SHP77 treated with DMSO at 0.1 percent for 48 hours (cell line): ENCODE measurements at regions not wholly inside any gene's neighbourhood (a gene's known extent, or its start where the extent isn't known, plus 50 kb on each side); places are given as distances from the start of the nearest gene placed in this dataset.

Source experiments
- DNase-seq: peaks from one replicate; lab custom pipeline; 2025; lab: John Stamatoyannopoulos, UW

- DNase-seq, result no peak
Measured at GRCh38 chr4:138964716-138965426, 50.7 kb upstream of the NOCT start.

DNA sequence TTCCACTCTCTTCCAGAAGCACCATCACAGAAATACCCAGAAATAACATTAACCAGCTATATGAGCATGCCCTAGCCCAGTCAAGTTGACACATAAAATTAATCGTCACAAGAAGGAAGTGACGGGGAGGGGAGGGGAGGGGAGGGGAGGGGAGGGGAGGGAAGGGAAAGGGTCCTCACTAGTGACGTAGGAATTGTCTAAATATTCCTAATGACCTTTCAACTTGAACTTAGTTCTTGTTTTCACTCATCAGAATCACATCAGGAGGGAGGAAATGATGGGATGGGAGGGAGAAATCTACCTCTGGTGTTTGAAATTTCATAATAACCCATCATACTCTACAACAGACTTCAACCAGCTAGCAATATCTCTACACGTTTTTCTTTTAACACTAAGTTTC lies 52.2 kb upstream of the NOCT start:
- DNase-seq, result no peak

GRCh38 chr4:138961664-138962063 lies 53.9 kb upstream of the NOCT start:
- DNase-seq, result no peak

DNA sequence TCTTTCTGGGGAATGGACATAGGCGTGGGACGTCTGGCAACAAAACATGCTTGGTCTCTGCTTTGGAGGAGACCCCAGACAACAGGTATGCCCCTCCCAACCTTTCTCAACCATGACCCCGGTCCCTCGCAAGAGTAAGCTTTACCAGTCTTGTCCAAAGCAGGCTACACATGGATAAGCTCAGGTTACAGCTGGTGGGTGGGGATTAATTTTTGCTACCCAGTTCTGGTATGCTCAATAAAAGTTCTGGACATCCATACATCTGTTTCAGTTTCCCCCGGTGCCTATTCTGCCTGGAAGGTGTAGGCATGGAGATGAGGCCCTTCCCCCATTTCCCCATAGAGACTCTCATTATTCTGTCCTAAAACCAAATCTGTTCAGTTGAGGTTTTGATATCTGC lies 54.5 kb upstream of the NOCT start:
- DNase-seq, result no peak

GRCh38 chr4:138960175-138960710 lies 55.3 kb upstream of the NOCT start:
- DNase-seq, result no peak

DNA sequence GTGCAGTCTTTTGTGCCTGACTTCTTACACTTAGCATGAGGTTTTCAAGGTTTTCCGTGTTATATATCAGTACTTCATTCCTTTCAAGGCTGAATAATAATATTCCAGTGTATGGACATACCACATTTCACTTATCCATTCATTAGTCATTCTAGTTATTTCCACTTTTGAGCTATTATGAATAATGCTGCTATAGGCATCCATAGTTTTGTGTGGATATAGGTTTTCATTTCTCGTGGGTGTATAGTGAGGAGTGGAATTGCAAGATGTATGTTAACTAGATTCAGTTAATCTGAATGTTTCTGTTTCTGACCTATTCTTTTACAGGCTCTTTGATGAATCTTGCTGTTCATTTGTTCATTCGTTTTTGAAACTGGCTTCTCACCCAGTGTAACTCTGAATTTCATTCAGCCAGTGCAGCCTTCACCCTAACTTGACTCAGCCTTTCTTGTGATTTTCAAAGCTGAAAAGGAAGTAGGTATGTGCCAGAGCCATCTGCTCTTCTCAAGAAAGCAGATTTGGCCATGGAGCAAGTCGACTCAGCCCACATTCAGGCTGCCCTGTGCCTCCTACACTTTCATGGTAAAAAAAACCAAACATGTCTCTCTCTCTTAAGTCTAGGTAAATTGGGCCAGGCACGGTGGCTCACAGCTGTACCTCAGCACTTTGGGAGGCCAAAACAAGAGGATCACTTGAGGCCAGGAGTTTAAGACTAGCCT lies 56.3 kb upstream of the NOCT start:
- DNase-seq, result no peak

DNA sequence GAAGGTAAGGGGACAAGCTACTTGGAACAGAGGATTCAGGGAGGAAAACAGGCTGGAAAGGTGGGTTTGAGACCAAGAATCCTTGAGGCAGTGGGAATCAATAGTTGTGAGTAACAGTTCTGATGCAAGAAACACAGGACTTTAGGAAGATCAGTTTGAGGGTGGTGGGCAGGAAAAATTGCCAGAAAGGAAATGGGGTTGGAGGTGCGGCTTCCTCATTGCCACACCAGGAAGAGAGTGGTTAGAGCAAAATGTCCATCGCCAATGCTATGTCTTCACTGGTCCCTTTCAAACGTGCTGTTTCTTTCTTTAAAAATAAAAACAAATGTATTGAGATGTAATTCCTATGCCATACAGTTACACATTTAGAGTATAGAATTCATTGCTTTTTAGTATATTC lies 57.1 kb upstream of the NOCT start:
- no peak for DNase-seq

DNA sequence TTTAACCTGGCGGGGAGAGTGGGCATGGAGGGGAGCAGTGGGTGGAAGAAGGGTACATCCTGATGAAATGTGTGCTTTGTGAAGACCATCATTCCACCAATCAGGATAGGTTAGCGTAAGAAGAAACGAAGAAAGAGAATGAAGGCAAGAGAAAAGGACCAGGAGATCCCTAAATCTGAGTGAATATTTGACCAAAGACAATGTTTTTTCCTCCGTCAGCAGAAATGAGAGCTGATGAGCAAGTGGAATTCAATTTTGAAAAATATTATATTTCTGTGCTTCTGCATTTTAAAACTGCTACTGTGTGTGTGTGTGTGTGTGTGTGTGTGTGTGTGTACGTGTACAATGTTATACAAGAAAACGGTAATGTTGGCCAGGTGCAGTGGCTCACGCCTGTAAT lies 58.3 kb upstream of the NOCT start:
- no peak for DNase-seq

DNA sequence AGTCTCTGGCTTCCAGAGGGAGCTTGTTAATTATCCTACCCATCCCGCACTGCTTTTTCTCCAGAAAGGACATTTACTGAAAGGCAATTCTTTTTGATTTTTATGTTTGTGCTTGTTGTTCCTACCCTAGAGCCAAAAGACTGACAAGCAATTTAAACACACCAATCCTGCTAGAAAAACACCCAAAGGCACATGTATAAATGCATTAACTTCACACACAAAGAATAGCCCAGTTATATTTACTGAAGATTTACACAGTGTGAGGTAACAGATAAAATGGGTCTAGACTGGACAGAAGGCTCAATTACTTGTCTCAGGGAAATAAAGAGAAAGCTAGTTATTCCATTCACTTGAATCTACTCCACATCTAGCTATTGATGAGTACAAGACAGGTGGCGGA lies 61.2 kb upstream of the NOCT start:
- no peak for DNase-seq

- DNase-seq, result no peak
Measured at GRCh38 chr4:138953961-138954371, 61.6 kb upstream of the NOCT start.

GRCh38 chr4:138952411-138952810 lies 63.2 kb upstream of the NOCT start:
- no peak for DNase-seq

DNA sequence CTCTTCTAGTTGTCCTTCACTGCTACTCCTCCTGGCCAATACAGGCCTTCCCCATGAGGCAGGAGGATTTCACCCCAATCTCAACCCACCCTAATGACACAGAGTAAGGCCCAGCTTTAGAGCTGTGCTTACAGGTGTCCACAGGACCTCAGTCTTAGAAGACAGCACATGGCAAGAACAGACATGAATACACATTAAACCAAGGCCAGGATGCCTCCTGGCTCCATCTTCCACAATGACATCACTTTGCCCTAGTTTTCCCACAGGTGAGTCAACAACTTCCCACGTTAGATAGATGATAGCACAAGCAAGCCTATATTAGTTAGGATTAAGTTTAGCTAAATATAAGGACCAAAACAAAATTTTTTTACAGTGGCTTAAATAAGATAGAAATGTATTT lies 63.8 kb upstream of the NOCT start:
- no peak for DNase-seq

DNA sequence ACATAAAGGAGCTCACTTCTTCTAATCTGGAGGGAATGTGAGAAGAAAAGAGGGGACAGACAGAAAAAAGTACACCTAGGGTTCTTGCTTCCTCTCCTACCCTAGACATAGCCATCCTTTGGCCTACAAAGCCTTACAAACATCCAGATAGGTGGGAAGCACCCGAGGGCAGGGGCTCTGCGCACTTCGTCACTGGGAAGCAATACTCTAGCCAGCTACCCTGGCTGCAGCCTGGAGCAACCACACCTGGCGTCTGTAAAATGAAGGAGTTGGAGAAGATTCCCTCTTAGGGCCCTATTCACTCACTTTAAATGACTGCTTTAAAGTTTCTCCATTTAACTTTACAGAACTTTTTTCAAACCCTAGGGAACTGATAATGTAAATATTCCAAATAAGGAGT lies 65.7 kb upstream of the NOCT start:
- DNase-seq, result no peak

DNA sequence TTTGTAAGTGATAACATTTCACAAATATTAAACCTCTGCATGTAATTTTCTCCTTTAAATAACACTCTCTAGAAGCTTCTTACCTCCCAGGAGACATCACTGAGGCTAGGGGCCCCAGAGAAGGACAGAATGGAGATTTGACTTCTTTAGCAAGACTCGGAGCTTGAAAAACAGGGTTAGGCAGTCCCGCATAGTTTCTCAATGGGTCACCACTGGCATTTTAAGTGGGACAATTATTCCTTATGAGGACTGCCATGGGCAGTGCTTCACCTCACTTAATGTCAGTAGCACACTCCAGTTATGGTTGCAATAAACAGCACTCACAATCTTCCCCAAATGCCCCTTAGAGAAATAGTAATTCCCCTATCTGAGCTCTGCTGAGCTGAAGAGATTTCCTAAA lies 66.7 kb upstream of the NOCT start:
- DNase-seq, result no peak

DNA sequence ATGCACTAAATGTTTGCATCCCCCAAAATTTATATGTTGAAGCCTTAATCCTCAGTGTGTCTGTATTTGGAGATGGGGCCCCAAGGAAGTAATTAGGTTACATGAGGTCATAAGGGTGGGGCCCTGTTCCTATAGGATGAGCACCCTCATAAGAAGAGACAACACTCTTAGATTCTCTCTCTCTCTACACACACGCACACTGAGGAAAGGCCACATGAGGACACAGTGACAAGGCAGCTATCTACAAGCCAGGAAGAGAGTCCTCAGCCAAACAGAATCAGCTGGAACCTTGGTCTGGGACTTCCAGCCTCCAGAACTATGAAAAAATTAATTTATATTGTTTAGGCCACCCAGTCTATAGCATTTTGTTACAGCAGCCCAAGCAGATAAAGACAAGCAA lies 69.3 kb upstream of the NOCT start:
- no peak for DNase-seq

DNA sequence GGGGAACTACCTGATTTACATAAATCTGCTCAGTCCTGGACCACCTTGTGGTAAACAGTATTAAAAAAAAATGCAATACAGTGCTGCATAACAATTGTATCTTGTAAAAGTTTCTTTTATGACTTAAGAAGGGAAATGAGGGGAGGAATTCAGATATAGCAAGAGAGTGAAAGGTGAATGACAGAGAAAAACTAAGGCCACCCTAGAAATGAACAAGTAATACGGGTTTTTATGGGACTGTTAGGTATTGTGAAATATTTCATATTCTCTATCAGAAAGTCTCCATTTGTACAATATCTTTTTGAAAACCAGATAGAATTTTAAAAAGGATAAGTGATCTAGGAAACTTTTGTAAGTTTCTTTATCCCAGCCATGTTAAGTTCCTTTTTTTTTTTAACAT lies 69.7 kb upstream of the NOCT start:
- DNase-seq, result no peak

GRCh38 chr4:138945401-138945800 lies 70.2 kb upstream of the NOCT start:
- no peak for DNase-seq

GRCh38 chr4:138943893-138944292 lies 71.7 kb upstream of the NOCT start:
- no peak for DNase-seq

- no peak for DNase-seq
Measured at GRCh38 chr4:138941037-138941436, 74.5 kb upstream of the NOCT start.

DNA sequence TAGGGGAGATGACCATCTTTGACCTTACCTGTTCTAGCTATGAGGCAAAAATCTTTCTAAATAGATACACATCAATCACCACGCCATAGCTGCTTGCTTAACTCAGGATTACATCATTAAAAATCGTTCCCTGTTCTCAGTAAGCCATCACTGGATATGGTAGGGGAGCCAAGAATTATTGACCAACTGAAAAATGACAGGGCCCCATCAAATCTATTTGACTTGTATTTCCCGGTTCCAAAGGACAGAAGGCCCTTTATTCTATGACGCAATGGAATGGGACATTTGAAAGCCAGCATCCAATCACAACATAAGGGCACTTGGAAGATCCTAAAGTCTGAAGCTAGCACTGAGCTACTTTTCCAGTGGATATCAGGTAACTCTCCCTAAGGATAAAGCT lies 75.6 kb upstream of the NOCT start:
- DNase-seq, result no peak

DNA sequence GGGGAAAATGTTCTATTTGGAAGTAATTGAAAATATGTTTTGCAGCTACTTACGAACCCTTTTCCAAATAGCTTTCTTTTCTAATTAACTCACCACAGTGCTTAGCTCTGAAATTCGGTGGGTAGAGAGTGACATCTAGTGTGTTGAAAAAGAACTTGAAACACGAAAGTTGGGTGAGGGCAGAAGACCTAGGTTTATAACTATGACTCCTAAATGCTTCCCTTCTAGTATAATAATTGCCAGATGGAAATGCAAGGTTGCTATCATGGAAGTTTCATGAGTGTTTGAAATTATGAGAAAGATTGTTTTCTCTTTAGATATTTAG lies 77.3 kb upstream of the NOCT start:
- peak; percentile 8 for DNase-seq

- DNase-seq, result no peak
Measured at GRCh38 chr4:138935135-138935807, 80.3 kb upstream of the NOCT start.

DNA sequence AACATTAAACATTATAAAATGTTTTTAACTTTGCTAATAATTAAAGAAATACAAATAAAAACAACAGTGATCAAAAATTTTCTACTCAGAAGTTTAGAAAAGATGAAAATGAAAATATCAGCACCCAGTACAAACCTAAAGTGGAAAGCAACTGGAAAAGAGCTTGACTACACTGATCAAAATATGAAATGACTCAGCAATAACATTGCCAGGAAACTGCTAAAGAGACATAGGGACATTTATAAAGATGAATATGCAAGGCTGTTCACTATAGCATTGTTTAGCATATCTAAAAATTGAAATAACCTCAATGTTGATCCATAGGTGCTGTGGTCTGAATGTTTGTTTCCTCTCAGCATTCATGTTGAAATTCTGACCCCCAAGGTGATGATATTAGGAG lies 88.5 kb upstream of the NOCT start:
- DNase-seq, result no peak
